Esophagus mucosa (tissue), 1 donor: ENCODE measurements at regions not wholly inside any gene's neighbourhood (a gene's known extent, or its start where the extent isn't known, plus 50 kb on each side); places are given as distances from the start of the nearest gene placed in this dataset.
"Not testable (repeated sequence)": the region's sequence is repeated elsewhere in the genome, so short reads cannot be mapped to it uniquely, and the experiment has no call there.

ENCODE experiments used
- ATAC-seq: fragments of 200-7000 bp; cut with Tn5 transposase; one replicate; pipeline ENCODE4 v1.9.1; 2020
- donor health status: DM: yes; HTN: yes; CAD: no.

DNA sequence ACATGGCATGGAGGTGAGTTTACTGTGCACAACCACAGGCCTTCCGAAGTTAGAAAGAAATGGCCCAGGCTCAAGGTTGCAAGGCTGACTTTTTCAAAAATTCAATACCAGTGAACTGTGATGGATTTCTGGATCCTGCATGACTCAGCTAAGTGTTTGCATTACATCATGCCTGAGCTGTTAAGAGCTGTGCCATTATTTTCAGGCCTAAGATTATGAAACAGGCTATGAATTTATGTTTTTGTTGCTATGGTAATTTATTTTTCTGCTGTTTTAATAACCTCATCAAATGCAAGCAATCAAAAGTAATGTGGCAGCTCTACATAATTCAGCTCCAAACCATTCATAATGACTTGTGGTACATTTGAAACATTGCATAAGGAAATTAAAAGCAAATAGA lies 457.7 kb upstream of the TMEM132C start:
- peak; percentile 37 for ATAC-seq

DNA sequence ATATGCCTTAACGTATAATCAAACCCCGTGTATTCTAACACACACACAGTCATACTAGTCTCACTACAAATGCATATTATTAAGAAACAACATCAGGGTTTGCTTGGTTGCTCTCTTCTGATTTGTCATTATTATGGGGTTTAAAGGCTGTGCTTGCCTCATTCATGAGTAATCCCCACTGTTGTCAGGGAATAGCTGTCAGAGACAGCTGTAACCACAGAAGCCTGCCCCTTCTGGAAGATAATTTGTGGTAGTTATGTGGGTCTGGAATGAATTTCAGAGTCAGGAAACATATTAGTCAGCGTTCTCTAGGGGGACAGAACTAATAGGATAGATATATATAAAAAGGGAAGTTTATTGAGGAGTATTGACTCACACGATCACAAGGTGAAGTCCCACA lies 456.9 kb upstream of the TMEM132C start:
- peak; percentile 54 for ATAC-seq

- not testable (repeated sequence) for ATAC-seq
Measured at GRCh38 chr12:127810459-127810858, 456.5 kb upstream of the TMEM132C start.

- no peak for ATAC-seq
Measured at GRCh38 chr12:127811988-127812387, 455.0 kb upstream of the TMEM132C start.

DNA sequence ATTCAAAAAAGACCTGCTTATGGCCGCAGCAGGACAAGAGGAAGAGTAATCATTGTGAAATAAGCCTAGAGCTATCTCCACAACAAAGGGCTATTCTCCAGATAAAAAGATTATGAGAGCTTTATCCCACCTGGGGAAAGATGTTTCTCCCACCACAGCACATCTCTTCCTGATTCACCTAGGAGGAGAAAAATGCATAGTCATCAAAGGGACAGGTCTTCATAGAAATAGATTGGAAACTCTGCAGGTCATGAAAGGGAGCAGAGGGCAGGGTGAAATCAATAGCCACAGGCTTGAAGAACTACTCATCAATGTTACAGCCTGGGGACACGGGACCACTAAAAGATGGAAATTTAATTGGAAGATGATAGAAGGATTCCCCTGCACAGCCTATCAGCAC lies 453.8 kb upstream of the TMEM132C start:
- no peak for ATAC-seq

DNA sequence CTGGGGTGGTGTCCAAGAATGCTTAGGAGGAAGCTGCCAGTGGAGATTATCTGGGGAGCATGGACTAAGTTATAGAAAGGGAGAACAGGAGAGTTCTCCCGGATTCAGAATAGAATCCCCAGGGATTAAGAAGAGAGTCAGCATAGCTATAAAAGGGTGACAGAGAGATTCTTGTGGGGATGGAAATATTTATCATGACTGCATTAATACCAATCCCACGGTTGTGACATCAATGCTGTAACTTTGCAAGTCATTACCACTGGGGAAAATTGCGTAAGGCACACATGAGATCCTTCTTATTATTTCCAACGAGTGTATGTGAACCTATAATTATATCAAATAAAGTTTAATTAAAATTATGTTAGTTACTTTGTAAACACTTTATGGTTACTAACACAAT lies 447.9 kb upstream of the TMEM132C start:
- no peak for ATAC-seq

DNA sequence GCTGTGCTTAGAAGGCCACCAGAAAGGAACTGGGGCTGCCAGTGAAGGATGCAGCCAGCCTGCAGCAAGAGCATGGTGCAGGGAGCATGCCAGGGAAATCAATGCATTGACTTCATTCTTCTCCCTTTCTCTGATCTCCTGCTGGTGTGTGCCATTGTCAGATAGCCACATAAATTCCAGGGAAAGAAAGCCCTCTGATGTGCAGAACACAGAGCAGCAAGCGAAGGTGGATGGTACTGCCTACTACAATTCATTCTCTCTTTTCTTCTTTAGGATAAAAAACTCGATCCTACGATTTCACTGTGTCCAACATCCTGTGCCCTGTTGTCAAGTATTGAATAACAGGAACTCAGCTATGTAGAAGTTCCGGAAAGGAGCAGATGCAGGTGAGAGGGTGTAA lies 446.7 kb upstream of the TMEM132C start:
- ATAC-seq = no peak

GRCh38 chr12:127820846-127821245 lies 446.1 kb upstream of the TMEM132C start:
- ATAC-seq = no peak

DNA sequence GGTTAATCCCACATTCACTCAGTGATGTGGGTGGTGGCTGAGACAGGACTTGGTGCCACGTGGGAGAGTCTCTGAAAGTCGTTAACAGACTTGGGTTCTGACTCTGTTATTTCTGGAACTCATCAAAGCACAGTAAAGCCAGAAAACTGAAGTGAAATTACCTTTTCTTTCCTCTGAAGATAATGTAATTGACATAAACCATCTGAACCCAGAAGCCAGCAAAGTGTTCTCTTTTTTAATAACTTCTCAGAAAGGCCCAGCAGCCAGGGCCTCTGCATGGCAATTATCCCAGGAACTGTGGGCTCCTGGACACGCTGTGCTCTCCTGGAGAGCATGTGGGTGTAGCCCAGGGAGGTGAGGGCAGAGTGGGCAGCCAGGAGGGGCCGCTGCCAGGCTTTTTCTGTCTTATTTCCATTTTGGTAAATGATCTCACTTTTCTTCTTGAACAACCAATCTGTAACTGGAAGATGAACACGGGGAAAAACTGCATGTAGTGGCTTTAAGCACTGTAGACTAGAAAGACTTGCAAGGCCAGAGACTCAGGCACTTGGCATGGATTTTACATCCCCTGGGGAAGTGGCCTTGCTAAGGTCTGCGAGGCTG lies 444.1 kb upstream of the TMEM132C start:
- no peak for ATAC-seq

- no peak for ATAC-seq
Measured at GRCh38 chr12:127823801-127824200, 443.2 kb upstream of the TMEM132C start.

DNA sequence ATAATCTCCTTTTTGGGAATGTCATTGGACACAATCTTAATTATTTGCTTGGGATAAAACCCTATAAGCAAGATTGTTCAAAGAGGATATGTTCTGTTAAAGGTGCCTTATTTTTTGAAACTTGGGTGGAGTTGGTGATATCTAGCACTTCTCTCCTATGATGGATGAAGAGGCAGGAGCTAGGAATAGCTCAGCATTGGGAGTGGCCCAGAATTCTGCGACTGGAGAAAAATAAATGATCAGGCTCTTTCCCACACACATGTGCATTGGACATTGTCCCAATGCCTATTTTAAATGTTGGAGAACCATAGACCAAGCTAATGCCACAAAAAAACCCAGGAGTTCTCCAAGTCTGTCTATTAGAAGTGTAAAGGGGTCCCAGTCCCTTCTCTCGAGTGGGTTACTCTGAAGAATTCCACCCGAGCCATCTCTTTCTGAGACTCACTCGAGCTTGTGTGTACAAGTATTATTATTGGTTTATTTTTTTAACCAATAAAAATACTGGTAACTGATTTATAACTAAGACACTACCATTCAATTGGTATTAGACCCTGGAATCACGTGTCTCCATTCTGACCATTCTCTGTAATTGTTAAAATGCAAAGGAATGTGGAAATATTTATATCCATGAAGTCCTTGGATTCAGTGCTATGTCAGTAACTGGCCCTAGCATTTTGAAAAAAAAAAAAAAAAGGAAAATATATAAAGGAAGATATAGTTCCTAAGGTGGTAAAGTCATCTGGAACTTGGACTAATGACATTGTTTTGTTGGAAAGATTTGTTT lies 437.5 kb upstream of the TMEM132C start:
- no peak for ATAC-seq

DNA sequence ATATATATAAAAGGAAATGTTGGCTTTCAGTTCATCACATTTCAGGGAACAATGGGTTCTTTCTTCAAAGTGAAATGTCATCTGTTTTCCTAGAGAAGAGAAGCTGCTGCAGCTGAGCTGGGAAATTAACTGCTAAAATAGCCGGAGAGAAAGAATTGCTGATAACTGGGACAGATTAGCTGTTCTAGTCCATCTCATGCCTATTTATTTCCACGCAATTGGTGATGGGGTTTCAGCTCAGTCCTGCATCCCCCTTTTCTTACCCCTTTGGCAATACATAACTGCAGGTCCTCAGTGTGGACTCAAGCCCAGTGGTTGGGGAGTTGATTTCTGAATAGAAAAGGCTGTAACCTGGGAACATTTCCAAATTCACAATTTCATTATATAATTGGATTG lies 436.9 kb upstream of the TMEM132C start:
- no peak for ATAC-seq

- no peak for ATAC-seq
Measured at GRCh38 chr12:127830730-127831129, 436.2 kb upstream of the TMEM132C start.

GRCh38 chr12:127832172-127832571 lies 434.8 kb upstream of the TMEM132C start:
- no peak for ATAC-seq

DNA sequence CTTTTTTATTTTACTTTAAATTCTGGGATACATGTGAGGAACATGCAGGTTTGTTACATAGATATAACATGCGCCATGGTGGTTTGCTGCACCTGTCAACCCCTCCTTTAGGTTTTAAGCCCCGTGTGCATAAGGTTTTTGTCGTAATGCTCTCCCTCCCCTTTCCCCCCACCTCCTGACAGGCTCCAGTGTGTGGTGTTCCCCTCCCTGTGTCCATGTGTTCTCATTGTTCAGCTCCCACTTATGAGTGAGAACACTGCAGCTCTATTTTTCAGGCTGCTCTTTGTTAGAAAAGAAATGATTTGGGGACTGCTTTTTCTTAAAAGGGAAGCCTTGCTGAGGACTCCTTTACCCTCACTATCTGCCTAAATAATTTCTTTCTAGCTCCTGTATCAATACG lies 430.2 kb upstream of the TMEM132C start:
- not testable (repeated sequence) for ATAC-seq

- no peak for ATAC-seq
Measured at GRCh38 chr12:127857661-127858060, 409.3 kb upstream of the TMEM132C start.

- no peak for ATAC-seq
Measured at GRCh38 chr12:127860536-127860935, 406.4 kb upstream of the TMEM132C start.

DNA sequence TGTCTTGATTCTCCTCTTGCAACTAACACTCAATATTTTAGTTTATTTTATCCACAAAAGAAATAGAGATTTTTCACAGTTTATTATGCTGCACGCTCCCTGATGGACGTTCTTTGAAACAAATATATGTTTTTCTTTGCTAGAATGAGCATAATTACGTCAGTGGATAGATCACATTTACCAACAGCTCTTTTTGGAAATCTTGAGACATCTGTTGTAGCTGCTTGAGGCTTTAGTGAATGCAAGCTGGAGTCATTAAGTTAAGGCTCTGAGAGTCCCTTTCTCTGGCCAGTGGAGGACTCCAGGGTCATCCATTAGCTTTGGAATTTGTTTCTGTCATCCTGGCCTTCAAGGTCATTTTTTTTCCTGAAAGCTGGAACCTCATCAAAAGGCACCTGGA lies 405.6 kb upstream of the TMEM132C start:
- no peak for ATAC-seq

GRCh38 chr12:127873306-127873705 lies 393.7 kb upstream of the TMEM132C start:
- ATAC-seq = no peak

DNA sequence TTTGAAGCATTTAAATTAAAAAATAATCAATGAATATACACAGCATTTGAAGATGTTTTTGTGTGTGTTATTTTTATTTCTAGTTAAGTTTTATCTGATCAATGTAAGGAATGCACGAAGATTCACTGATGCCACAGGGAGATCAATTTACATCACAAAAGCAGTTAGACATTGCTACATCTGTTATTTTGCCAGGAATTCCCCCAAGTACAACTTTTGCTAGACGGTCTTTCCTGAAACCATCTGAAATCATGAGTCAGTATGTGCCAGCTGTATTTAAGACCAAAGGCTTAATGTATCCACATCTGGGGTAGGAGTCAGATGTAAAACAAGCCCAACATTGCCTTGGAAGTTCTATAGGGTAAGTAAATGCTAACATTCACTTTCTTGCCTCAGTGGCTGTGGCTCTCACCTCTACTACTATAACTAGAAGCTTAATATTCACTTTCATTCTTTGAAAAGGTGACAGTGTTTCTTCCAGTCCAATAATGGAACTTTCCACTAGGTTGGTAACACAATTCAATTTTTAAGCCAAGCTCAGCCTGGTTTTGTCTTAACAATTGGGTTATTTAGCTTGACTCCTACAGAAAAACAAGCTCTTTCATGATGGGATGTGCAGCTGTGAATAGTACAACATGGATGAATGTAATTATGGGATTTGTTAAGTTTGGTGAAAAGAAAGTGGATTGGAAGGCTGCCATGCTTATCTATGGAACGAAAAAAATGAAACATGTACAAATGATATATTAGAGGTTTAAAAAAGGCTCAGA lies 385.4 kb upstream of the TMEM132C start:
- no peak for ATAC-seq

- ATAC-seq = no peak
Measured at GRCh38 chr12:127883013-127883412, 384.0 kb upstream of the TMEM132C start.

GRCh38 chr12:127885954-127886750 lies 380.8 kb upstream of the TMEM132C start:
- ATAC-seq = no peak

DNA sequence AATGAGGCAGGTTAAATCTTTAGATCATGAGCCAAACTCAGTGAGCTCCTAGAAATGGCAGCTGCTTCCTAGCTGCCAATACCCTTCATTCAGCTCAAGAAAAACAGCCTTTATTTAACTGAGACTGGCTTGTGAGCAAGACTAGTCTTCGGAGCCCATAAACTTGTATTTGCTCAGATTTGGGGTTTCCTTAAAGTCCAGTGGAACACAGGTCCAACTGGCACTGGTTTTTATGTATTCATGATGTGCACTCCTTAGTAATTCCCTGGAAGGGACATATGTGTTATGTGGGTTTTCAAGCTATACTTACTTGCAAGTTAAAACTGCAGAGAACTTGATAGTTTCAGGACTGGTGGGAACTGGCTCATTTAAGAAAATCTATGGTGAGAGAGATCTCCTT lies 380.1 kb upstream of the TMEM132C start:
- no peak for ATAC-seq
